ENCODE measurements at regions not wholly inside any gene's neighbourhood (a gene's known extent, or its start where the extent isn't known, plus 50 kb on each side); places are given as distances from the start of the nearest gene placed in this dataset.
A peak's percentile ranks its signal among the peaks of the same experiment; 100 is the strongest.

DNA sequence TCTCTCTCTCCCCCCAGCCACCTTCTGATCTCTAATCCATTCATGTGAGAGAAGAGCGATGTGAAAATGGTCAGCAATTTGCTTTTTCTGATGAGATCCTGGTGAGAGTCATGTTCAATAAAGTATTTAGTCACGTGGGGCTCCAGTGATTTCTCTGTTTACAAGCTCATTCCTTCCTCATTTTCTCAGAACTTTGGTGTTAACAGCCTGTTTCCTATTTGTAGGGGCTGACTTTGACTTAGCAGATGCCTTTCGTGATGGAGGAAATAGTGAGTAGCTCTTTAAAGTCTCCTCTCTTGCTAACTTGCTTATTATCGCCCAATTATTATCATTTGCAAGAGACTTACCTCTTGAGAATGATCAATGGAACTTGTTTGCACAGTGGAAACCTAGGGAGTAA lies 72.6 kb upstream of the CD99 start:
- intact Hi-C loops (cut with DNase I), result no loop called here
- ATAC-seq, result no peak
- H3K9me3 ChIP-seq, result no peaks in the 10 kb centered on the region
- no peaks in the 10 kb centered on the region for H3K4me1 ChIP-seq
- H3K27me3 ChIP-seq, result no peaks in the 10 kb centered on the region
- H3K4me3 ChIP-seq, result no peak overlapping the region
- no peak for DNase-seq
- H3K27ac ChIP-seq, result no peak overlapping the region
- peaks cover 50% of the 10 kb centered on the region for H3K36me3 ChIP-seq
- TF ChIP-seq CTCF (IDR thresholded peaks at IDR 0.05), result no peak

- peak overlapping the region; percentile 55 for H3K27ac ChIP-seq
Observed at GRCh38 chrX:2614911-2615310, 76.2 kb upstream of the CD99 start.

GRCh38 chrX:2610246-2611170 lies 80.6 kb upstream of the CD99 start:
- Histone ChIP-seq H3K27ac (peak overlapping the region; percentile 82), H3K4me3 (peak overlapping the region; percentile 90), H3K27me3 (no peaks in the 10 kb centered on the region), H3K4me1 (peaks cover 22% of the 10 kb centered on the region), H3K36me3 (peaks cover 3% of the 10 kb centered on the region), H3K9me3 (no peaks in the 10 kb centered on the region)
- TF ChIP-seq CTCF (IDR thresholded peaks at IDR 0.05), result no peak
- DNase-seq (no peak), ATAC-seq (no peak)
- intact Hi-C loops (cut with DNase I), result no loop called here

More at GRCh38 chrX:2614911-2615310, 76.2 kb upstream of the CD99 start:
- Histone ChIP-seq H3K9me3 (no peaks in the 10 kb centered on the region), H3K4me1 (peaks cover 12% of the 10 kb centered on the region), H3K36me3 (peaks cover 34% of the 10 kb centered on the region), H3K4me3 (no peak overlapping the region), H3K27me3 (no peaks in the 10 kb centered on the region)
- DNase-seq (no peak), ATAC-seq (peak; percentile 88)
- intact Hi-C loops (cut with DNase I), result no loop called here
- TF ChIP-seq CTCF (IDR thresholded peaks at IDR 0.05), result peak; percentile 36

GRCh38 chrX:2609431-2610238 lies 81.5 kb upstream of the CD99 start:
- TF ChIP-seq CTCF (IDR thresholded peaks at IDR 0.05), result no peak
- intact Hi-C loops (cut with DNase I), result no loop called here
- Histone ChIP-seq H3K27ac (peak overlapping the region; percentile 82), H3K4me3 (peak overlapping the region; percentile 90), H3K9me3 (no peaks in the 10 kb centered on the region), H3K36me3 (peaks cover 3% of the 10 kb centered on the region), H3K27me3 (no peaks in the 10 kb centered on the region), H3K4me1 (peaks cover 22% of the 10 kb centered on the region)
- DNase-seq (no peak), ATAC-seq (no peak)

- peak; percentile 96 for DNase-seq
- peak; percentile 99 for ATAC-seq
- no peaks in the 10 kb centered on the region for H3K27me3 ChIP-seq
- no peak for TF ChIP-seq CTCF (IDR thresholded peaks at IDR 0.05)
- H3K4me3 ChIP-seq, result peak overlapping the region; percentile 90
- H3K9me3 ChIP-seq, result no peaks in the 10 kb centered on the region
- peak overlapping the region; percentile 82 for H3K27ac ChIP-seq
- intact Hi-C loops (cut with DNase I), result no loop called here
- H3K4me1 ChIP-seq, result peaks cover 22% of the 10 kb centered on the region
- peaks cover 3% of the 10 kb centered on the region for H3K36me3 ChIP-seq
Observed at GRCh38 chrX:2608638-2609430, 82.3 kb upstream of the CD99 start.

All from upper lobe of right lung (tissue), 1 donor.